KOPT-K1 (cell line): ENCODE measurements at regions not wholly inside any gene's neighbourhood (a gene's known extent, or its start where the extent isn't known, plus 50 kb on each side); places are given as distances from the start of the nearest gene placed in this dataset.
"Not testable (repeated sequence)": the region's sequence is repeated elsewhere in the genome, so short reads cannot be mapped to it uniquely, and the experiment has no call there.

Experiments used
- H3K27ac ChIP-seq: fragments of 200-600 bp; sonication (generic); 2 replicates; pipeline ENCODE4 v1.5.1; 2016; ENCODE audit warnings: antibody characterized with exemption, mild to moderate bottlenecking, low read depth, low read length; ENCODE audit not compliant: poor library complexity, severe bottlenecking
- H3K36me3 ChIP-seq: fragments of 200-600 bp; sonication (generic); 2 replicates; pipeline ENCODE4 v1.5.1; 2017; ENCODE audit warnings: antibody characterized with exemption, mild to moderate bottlenecking, low read length, moderate library complexity; ENCODE audit not compliant: insufficient read depth
- H3K9me3 ChIP-seq: fragments of 200-600 bp; sonication (generic); 2 replicates; pipeline ENCODE4 v1.5.1; 2017; ENCODE audit warnings: antibody characterized with exemption, low read length, mild to moderate bottlenecking; ENCODE audit not compliant: insufficient read depth, poor library complexity, severe bottlenecking

GRCh38 chr19:23984911-23985310, 70.2 kb downstream of the ZNF726 start:
- not testable (repeated sequence) for H3K9me3 ChIP-seq, H3K27ac ChIP-seq, H3K36me3 ChIP-seq

GRCh38 chr19:23986623-23987022, 71.9 kb downstream of the ZNF726 start:
- H3K36me3 ChIP-seq = no peaks in the 10 kb centered on the region
- peaks cover 11% of the 10 kb centered on the region for H3K9me3 ChIP-seq
- no peak overlapping the region for H3K27ac ChIP-seq

DNA sequence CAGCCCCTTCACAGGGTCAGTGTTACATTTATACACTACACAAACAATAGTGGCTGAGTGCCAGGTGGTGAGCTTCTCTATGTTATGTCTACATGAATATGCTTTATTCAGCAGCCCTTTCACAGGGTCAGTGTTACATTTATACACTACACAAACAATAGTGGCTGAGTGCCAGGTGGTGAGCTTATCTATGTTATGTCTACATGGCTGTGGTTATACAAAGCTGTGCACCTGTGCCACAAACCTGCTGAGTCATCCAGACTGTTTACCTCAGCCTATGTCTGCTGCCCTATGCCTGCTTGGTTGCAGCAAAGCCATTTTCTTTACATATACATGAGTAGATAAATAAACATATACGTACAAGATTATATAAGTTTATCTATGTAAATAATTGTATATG, 76.5 kb downstream of the ZNF726 start:
- H3K9me3 ChIP-seq = peaks cover 31% of the 10 kb centered on the region
- no peak overlapping the region for H3K27ac ChIP-seq
- H3K36me3 ChIP-seq = no peaks in the 10 kb centered on the region

- Histone ChIP-seq H3K9me3 (peaks cover 35% of the 10 kb centered on the region), H3K27ac (no peak overlapping the region), H3K36me3 (no peaks in the 10 kb centered on the region)
Measured at GRCh38 chr19:23992348-23992747, 77.7 kb downstream of the ZNF726 start.

DNA sequence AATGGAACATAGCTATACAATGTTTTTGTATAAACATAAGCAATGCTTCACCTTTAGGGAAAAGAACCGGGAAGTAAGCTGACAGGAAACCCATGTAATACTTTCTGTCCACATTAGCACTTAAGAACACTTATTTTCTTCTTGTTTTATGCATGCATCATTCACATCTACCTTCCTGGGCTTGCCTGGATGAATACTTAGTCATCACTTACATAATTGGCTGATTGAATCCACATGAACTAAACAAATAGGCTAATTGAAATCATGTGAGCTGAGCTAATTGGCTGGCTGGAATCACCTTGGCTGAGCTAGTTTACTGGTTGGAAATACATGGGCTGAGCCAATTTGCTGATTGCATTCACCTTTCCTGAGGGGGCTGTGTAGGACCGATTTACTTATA, 78.8 kb downstream of the ZNF726 start:
- Histone ChIP-seq H3K27ac (no peak overlapping the region), H3K36me3 (no peaks in the 10 kb centered on the region), H3K9me3 (peaks cover 42% of the 10 kb centered on the region)

- H3K27ac ChIP-seq = no peak overlapping the region
- H3K9me3 ChIP-seq = peaks cover 48% of the 10 kb centered on the region
- H3K36me3 ChIP-seq = no peaks in the 10 kb centered on the region
Measured at GRCh38 chr19:23996549-23996948, 81.9 kb downstream of the ZNF726 start.

DNA sequence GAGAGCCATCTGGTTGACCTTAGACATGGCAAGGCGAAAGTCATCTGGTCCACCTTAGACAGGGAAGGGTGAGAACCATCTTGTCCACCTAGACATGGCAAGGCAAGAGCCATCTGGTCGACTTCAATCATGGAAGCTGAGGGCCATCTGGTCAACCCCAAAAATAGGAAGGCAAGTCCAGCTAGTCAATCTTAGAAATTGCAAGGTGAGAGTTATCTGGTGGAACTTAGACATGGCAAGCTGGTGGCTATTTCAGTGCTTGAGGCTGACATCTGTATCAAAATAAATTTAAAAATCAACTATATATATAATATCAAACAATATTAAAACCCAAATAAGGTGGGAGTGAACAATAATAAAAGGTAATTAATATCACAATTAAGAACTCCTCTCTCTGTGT, 83.9 kb downstream of the ZNF726 start:
- no peaks in the 10 kb centered on the region for H3K36me3 ChIP-seq
- H3K27ac ChIP-seq = no peak overlapping the region
- peaks cover 59% of the 10 kb centered on the region for H3K9me3 ChIP-seq

DNA sequence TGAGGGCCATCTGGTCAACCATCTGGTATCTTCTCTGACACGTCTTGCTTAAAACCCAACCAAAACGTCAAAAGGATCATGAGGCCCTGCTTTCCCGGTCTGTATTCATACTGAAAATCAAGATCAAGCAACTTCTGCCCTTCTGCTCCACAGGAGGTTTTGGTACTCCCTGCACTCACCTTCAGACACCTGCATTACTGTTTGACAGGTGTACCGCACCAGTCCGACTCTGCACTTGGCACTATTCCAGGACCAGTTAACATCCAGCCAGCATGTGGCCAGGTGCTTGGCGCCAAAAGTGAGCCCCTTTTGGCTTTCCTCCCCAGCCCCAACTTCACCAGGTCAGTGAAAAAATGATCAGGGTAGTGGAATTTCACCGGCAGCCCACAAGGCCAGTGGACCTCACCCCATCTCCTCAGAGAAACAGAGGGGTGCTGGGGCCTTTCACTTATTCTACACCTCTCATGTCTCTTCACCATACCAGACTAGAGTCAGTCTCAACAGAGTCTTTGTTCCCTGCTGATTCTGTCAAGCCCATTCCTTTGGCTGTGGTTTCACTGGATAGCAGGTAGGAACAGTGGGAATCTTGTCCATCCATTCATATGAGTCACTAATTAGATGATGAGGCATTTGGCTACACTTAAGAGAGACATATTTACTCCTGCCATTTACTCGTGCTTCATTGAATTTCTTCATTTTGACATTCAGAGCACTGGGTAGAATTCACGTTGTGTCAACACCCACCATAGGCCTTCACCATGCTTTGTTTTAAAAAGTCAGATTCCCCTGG, 85.3 kb downstream of the ZNF726 start:
- H3K27ac ChIP-seq = no peak overlapping the region
- H3K36me3 ChIP-seq = no peaks in the 10 kb centered on the region
- H3K9me3 ChIP-seq = peaks cover 58% of the 10 kb centered on the region

DNA sequence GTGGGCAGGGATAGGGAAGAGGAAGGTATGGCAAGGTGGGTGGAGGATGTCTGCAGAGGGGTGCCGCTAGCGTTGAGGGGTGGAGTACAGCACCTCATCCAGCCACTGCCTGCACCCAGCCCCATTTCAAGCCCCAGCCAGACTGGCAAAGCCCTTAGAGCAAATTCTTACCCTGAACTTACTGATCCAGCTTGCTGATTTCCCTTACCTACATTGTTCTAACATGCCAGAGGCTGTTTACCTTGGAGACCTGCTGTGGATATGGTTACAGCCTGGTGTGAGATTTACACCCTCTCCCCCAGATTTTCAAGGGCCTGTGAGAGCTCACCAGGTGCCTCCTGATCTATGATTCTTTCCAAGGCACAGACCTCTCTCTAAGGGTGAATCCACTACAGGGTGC, 86.0 kb downstream of the ZNF726 start:
- peaks cover 58% of the 10 kb centered on the region for H3K9me3 ChIP-seq
- no peak overlapping the region for H3K27ac ChIP-seq
- H3K36me3 ChIP-seq = no peaks in the 10 kb centered on the region

DNA sequence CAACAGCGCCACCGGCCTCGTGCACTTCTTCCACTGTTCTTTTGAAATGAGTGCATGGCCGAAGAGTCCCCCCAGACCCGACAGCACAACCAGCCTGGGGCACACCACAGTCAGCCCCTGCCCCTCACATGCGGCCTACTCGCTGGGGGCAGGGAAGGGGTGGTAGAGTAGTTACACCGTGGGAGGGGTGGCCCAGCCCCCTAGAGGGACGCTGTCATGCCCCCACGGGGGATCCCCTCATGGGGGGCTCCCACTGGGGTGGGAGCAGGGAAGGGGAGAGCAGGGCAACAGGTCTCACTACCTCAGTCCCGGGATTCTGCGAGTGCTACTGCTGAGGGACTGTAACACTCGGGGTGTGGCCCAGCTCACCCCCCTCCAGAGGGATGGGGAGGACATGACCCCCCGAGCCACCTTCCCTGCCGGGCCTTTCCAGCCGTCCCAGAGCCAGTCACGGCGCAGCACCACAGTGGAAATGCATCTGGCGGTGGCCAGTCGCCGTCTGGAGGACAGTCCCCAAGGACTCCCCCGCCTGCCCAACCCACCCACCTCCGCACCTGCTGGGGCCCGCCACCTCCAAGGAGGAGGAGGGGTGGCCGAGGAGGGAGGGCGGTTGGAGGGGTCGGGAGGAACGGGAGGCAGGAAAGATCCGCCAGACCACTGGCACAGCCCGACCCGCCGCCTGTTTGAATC, 84.6 kb upstream of the ZNF254 start:
- Histone ChIP-seq H3K36me3 (no peaks in the 10 kb centered on the region), H3K9me3 (peaks cover 48% of the 10 kb centered on the region), H3K27ac (no peak overlapping the region)

DNA sequence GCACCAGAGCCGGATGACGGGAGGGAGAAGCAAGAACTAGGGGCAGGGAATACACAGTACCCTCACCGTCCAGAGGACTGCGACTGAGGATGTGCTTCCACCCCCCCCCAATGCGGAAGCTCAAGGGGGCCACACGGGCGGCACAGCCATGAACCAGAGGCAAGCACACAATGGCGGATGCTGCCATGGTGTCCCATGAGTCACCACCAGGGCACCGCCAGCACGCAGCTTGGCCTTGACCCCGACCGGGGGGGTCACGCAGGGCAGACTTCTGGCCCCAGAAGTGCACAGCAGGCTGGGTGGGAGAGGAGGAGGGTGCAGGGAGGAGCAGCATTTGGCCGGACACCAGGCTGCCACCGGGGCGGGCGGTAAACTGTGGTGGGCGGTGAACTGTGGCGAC, 83.5 kb upstream of the ZNF254 start:
- Histone ChIP-seq H3K27ac (no peak overlapping the region), H3K36me3 (no peaks in the 10 kb centered on the region), H3K9me3 (peaks cover 41% of the 10 kb centered on the region)

DNA sequence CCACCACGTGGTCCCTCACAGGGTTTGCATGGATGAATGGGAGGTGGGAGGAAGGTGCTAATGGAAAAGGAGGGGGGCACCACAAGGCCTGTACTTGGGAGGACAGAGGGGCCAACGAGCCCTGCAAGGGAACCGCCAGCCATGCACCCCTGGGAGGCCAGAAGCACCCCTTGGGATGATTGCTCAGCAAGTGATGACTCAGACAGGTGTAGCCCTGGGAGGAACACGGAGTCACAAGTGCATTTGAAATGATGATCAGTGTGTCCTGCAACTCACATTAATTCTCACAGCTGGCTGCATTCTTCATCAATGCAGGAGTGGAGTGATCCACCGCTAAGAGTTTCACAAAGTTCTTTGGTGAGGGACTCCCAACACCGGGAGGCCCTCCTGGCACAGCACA, 82.8 kb upstream of the ZNF254 start:
- Histone ChIP-seq H3K36me3 (no peaks in the 10 kb centered on the region), H3K27ac (no peak overlapping the region), H3K9me3 (peaks cover 41% of the 10 kb centered on the region)

DNA sequence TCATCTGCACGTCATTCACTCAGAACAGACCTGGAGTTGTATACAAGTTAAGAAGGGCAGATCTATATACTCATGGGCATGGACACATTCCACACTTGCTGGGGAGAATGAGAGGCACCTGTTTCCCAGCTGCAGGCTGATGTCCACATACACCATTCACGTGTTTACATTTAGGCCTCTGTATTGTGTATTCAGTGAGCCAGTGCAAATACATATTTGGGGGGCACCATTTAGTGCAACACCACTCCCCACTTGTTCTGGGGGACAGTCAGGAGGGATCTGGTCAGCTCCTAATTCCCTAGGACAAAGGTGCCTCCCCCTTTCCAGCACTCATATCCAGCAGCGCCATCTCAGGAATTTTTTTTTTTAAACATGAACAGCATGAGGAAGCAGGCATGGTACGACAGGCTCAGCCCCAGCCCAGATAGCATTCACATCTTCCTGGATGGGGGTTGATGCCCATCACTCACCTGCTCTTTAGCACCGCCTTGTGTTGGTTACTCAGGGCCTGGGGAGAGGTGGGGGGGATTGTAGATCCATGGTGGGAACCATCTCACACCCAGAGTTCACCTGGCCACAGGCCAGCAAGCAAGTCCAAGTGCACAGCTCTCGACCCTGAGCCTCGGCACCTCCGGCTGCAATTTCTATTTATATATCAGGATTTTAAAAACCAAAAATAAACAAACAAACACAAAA, 56.9 kb upstream of the ZNF254 start:
- Histone ChIP-seq H3K9me3 (no peaks in the 10 kb centered on the region), H3K36me3 (no peaks in the 10 kb centered on the region), H3K27ac (no peak overlapping the region)

GRCh38 chr19:24032651-24033050, 54.3 kb upstream of the ZNF254 start:
- Histone ChIP-seq H3K9me3 (peaks cover 15% of the 10 kb centered on the region), H3K27ac (peak overlapping the region; percentile 89)

DNA sequence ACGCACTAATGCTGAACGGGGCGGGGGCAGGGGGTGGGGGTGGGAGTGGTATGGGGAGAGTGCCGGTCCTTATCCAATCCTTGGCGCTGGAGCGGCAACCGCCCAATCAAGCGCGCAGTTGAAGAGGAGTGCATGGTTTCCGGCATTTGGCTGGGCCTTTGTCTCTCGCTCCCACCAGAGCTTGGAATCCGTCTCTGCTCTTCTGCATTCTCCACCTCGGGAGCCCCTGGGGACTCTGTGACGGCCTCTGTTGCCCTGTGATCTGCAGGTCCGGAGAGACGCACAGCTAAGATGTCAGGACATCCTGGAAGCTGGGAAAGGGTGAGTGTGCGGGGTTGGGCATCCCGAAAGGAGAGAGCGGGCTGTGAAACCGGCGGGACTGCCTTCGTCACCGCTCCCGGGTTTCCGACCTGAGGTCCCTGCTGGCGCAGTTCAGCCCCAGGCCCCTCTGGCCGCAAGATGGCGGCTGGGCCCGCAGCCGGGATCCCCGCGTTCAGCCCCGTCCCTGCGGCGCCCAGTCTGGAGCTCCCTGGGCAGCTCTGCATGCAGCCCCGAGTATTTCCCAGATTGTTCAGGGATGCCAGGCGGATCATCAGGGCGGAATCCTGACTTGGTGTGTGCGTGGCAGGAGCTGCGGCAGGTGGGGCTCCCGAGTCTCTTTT, 53.6 kb upstream of the ZNF254 start:
- Histone ChIP-seq H3K36me3 (peaks cover 32% of the 10 kb centered on the region), H3K27ac (peak overlapping the region; percentile 89), H3K9me3 (peaks cover 16% of the 10 kb centered on the region)

More at GRCh38 chr19:24032651-24033050, 54.3 kb upstream of the ZNF254 start:
- H3K36me3 ChIP-seq = peaks cover 24% of the 10 kb centered on the region
